Jurkat, Clone E6-1 (cell line): ENCODE measurements at regions not wholly inside any gene's neighbourhood (a gene's known extent, or its start where the extent isn't known, plus 50 kb on each side); places are given as distances from the start of the nearest gene placed in this dataset.
"Not testable (repeated sequence)": the region's sequence is repeated elsewhere in the genome, so short reads cannot be mapped to it uniquely, and the experiment has no call there.

ENCODE experiments used
- DNase-seq: peaks from one replicate; pipeline ENCODE4 v3.0.0-alpha.2; 2011; ENCODE audit warnings: low read depth, low spot score
- H3K4me3 ChIP-seq: 2 replicates; pipeline ENCODE4 v1.5.1; 2011; ENCODE audit warnings: mild to moderate bottlenecking, low read length, control low read depth, moderate library complexity

DNA sequence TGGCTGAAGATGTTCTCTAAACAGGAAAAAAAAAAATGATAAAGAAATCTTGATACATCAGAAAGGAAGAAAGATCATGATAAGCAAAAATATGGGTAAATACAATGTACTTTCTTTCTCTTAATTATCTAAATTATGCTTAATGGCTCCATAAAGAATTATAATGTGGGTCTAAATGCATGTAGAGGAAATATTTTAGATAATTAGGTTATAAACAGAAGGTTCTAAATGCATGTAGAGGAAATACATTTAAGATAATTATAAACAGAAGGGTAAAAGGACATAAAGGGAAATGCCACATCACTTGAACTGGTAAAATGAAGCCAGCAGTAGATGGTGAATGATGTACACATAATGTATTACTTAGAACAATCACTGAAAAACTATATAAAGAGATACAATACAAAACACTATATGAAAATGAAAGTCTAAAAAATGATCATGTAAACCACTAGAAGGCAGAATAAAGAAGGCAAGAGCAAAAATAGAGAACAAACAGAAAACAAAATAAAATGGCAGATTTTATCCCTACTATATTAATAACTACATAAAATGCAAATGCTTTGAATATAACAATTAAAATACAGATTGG lies 308.4 kb upstream of the CDH2 start:
- no peak for DNase-seq
- no peak overlapping the region for H3K4me3 ChIP-seq

DNA sequence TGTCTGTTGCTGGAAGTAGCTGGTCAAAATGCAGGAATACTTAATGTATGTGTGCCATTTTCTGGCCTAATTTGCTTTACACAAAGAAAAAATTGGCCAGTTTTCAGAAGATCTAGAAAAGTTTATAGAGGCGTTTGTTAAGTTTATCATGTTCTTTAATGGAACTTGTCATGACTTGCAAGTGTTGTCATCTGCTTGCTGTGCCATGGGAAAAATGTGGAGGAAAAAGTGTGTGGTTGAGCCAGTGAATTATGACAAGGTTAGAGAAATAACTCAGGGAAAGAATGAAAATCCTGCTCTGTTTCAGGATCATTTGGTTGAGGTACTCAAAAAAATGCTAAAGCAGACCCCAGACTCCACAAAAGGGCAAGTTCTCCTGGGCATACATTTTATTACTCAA lies 301.6 kb upstream of the CDH2 start:
- no peak for DNase-seq
- no peak overlapping the region for H3K4me3 ChIP-seq

GRCh38 chr18:28476302-28476701 lies 299.4 kb upstream of the CDH2 start:
- DNase-seq: no peak
- no peak overlapping the region for H3K4me3 ChIP-seq

DNA sequence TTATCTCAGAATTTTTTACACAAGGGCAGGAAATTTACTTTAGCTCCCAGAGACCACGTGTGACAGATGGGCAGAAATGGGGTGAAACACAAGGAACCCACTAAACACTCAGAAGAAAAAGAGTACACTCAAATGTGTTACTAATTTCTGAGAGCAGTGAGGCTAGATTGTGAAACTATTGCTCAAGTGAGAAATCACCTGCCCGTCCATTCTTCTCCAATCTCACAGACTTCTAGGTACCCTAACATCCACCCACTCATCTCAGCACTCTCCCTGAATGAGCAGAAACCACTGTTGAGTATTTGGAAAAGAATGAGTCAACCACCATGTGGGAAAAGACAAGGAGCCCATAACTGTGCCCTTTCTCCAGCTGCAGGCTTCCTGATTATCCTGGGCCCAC lies 293.0 kb upstream of the CDH2 start:
- no peak overlapping the region for H3K4me3 ChIP-seq
- no peak for DNase-seq

DNA sequence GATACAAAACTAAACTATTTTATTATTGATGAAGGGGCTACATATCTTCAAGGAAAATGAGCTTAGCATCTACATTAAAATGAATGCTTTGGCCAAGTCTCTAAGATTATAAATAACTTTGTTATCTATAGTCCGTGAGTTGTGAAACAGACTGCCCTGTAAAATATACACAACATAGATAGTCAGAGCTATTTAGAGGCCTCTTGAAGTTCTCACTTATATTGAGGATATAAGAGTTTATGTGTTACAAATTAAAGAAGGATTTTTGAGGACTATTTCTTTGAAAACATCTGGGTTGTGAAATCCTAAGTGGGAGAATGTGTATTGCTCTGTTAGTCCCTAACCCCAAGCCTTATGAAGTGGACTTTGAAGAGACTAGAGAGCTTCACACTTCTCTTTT lies 292.0 kb upstream of the CDH2 start:
- no peak for DNase-seq
- H3K4me3 ChIP-seq: no peak overlapping the region

GRCh38 chr18:28466204-28466603 lies 289.3 kb upstream of the CDH2 start:
- H3K4me3 ChIP-seq: no peak overlapping the region

DNA sequence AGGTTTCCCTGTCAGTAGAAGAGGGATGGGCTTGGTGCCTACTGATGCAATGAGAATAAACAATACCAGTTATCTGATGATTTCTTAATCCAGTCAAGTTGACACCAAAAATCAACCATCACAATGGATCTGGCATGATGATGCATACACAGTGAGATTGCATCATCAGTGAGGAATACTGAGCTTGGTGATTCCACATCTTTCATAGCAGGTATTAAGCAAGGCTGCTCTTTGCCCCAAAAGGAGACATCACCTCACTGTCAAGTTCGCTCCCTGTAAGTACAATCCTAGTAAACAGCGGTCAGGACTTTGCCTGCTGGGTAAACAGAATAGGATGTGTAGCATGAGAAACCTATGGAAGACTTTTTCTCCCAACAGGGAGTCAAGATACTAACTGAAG lies 282.7 kb upstream of the CDH2 start:
- no peak for DNase-seq
- no peak overlapping the region for H3K4me3 ChIP-seq

More at GRCh38 chr18:28466204-28466603, 289.3 kb upstream of the CDH2 start:
- DNase-seq: no peak

- DNase-seq: no peak
- no peak overlapping the region for H3K4me3 ChIP-seq
Observed at GRCh38 chr18:28458751-28459150, 281.8 kb upstream of the CDH2 start.

GRCh38 chr18:28457784-28458183 lies 280.9 kb upstream of the CDH2 start:
- no peak overlapping the region for H3K4me3 ChIP-seq
- no peak for DNase-seq

- no peak for DNase-seq
- no peak overlapping the region for H3K4me3 ChIP-seq
Observed at GRCh38 chr18:28455971-28456370, 279.0 kb upstream of the CDH2 start.

- DNase-seq: no peak
- H3K4me3 ChIP-seq: no peak overlapping the region
Observed at GRCh38 chr18:28439870-28440269, 262.9 kb upstream of the CDH2 start.

GRCh38 chr18:28438381-28438780 lies 261.5 kb upstream of the CDH2 start:
- DNase-seq: no peak

DNA sequence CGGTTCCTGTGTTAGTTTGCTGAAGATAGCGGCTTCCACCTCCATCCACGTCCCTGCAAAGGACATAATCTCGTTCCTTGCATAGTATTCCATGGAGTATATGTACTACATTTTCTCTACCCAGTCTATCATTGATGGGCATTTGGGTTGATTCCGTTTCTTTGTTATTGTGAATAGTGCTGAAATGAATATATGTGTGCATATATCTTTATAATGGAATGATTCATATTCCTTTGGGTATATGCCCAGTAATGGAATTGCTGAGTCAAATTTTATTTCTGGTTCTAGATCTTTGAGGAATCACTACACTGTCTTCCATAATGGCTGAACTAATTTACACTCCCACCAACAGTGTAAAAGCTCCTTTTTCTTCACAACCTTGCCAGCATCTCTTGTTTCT lies 255.4 kb upstream of the CDH2 start:
- H3K4me3 ChIP-seq: no peak overlapping the region
- DNase-seq: no peak

More at GRCh38 chr18:28438381-28438780, 261.5 kb upstream of the CDH2 start:
- H3K4me3 ChIP-seq: no peak overlapping the region

GRCh38 chr18:28425886-28426285 lies 249.0 kb upstream of the CDH2 start:
- H3K4me3 ChIP-seq: no peak overlapping the region
- no peak for DNase-seq

DNA sequence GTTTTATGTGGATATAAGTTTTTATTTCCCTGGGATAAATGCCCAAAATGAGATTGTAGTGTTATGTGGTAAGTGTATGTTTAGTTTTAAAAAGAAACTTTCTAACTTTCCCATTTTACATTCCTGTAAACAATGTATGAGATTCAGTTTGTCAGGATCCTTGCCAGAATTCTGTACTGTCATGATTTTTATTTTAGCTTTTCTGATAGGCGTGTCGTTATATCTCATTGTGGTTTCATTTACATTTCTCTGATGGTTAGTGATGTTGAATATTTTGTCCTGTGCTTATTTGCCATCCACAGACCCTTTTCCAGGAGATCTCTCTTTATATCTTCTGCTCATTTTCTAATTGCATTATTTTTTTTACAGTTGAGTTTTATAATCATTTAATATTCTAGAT lies 245.6 kb upstream of the CDH2 start:
- no peak for DNase-seq
- H3K4me3 ChIP-seq: no peak overlapping the region

GRCh38 chr18:28421950-28422349 lies 245.0 kb upstream of the CDH2 start:
- DNase-seq, H3K4me3 ChIP-seq: not testable (repeated sequence)

- no peak overlapping the region for H3K4me3 ChIP-seq
- DNase-seq: no peak
Observed at GRCh38 chr18:28412521-28412920, 235.6 kb upstream of the CDH2 start.

- no peak for DNase-seq
- H3K4me3 ChIP-seq: no peak overlapping the region
Observed at GRCh38 chr18:28411806-28412205, 234.9 kb upstream of the CDH2 start.

- no peak for DNase-seq
- H3K4me3 ChIP-seq: no peak overlapping the region
Observed at GRCh38 chr18:28409811-28410210, 232.9 kb upstream of the CDH2 start.

GRCh38 chr18:28408528-28408927 lies 231.6 kb upstream of the CDH2 start:
- no peak overlapping the region for H3K4me3 ChIP-seq
- DNase-seq: no peak

GRCh38 chr18:28407681-28408080 lies 230.8 kb upstream of the CDH2 start:
- DNase-seq: no peak
- no peak overlapping the region for H3K4me3 ChIP-seq

DNA sequence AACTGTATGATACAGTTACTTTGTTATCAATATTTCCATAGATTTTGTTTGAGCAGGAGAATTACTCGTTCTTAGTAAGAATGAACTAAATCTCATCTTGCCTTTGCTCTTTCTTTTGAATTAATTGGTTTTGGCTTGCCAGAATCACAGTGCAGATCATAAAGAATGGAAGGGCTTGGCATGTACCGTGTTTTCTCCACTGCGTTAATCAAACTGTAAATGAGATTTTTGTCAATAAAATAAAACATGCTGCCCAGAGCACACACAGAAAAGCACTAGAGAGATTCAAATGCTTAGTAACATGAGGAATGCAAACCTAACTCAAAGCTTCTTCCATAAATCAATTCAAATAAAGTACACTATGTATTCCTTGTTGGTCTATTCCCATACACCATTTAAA lies 229.6 kb upstream of the CDH2 start:
- no peak overlapping the region for H3K4me3 ChIP-seq
- DNase-seq: no peak
